Activated naive CD4-positive, alpha-beta T cell (primary cell): ENCODE measurements at regions not wholly inside any gene's neighbourhood (a gene's known extent, or its start where the extent isn't known, plus 50 kb on each side); places are given as distances from the start of the nearest gene placed in this dataset.

Source experiments
- DNase-seq, 4 experiments: peaks; one replicate each; lab custom pipeline; 2025; lab: John Stamatoyannopoulos, UW

DNA sequence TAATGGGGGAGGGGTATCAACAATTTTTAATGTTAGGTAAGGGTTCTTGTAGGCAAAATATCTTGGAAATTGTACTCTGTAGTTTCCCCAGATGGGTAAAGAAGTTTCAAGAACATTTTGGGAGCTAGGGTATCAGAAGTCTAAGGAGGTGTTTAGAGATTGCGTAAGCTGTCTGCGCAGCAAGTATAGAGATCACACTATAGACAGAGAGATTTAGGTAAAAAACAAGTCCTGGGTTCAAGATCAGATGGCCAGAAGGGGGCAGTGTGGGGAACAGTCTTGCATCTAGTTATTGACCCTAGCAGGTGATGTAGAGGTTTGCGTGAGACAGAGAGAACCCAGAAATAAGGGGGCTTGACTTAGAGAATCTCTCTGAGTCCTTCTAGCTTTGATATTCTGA, 80.8 kb downstream of the S1PR1 start:
- no peak for DNase-seq

DNA sequence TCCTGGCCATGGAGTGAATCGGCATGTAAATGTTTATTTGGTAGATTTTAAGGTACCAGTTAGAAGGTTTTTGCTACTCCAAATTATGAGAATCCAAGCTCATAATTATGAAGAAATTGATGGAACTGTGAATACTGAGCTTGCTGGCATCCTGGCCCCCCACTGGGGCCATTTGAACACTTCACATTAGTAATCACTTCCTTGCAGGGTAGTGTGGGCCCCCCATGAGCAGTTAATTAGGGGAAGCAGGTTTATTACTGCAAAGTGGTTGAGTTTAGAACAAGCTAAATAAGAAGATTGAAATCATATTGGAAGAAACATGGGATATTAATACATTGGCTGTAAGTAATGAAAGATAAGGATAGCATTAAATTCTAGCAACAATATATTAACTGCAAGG, 86.7 kb downstream of the S1PR1 start:
- no peak for DNase-seq

DNA sequence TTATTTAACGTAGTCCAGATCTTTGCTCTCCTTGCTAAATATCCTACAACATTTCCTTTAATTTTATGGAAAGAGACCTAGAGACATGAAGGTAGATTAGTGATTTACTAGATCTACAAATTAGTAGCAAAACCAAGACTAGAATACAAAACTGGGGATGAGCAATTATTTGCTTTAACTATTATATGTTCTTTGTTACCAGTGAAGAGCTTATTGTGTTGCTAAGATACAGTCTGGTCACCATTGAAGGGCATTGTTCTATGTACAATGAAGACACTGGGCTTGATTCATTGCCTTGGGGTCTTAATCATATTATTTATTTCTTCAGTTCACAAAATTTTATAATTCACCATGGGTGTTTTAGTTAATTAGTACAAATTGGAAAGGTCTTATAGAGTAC, 88.3 kb downstream of the S1PR1 start:
- no peak for DNase-seq

DNA sequence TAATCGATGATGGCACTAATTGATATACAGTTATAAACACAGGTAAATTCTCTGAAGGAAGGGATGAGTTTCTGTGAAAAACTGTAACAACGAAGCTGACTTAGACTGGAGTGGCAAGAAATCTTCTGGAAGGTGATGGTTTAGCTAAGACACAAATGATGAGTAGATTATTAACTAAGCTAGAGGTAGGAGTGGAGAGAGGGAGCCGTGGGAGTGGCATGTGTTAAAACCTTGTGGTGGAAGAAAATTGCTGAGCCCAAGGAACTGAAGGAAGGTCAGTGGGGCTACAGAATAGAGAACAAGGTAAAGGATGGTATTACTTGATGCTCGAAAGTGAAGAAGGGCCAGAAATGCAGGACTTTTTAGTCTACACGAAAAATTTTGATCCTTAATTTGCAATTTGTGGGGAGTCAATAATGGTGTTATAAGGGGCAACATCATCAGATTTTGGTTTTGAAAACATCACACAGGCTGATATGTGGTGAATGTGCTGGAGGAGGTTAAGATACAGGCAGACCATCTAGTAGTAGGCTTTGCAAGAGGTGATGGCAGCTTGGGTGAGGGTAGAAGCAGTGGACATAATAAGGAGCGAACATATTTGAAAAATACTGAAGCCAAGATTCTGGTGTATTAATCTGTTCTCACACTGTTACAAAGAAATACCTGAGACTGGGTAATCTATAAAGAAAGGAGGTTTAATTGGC, 93.8 kb downstream of the S1PR1 start:
- DNase-seq, result no peak

DNA sequence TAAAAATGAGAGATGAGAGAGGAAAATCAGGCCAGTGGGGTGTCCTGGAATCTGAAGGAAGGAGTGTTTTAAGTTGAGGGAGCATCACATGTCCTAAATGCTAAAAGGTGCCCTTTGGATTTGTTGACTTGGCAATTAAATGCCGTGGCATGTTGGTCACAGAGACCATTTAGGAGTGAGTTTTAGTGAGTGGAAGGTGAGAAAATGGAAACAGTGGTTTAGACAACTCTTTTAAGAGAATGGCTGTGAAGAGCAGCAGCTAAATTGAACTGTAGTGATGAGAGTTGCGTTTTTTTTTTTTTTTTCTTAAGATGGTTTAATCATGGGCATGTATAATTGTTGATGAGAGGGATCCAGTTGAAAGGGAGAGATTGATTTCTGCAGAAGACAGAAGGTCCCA, 95.0 kb downstream of the S1PR1 start:
- no peak for DNase-seq

DNA sequence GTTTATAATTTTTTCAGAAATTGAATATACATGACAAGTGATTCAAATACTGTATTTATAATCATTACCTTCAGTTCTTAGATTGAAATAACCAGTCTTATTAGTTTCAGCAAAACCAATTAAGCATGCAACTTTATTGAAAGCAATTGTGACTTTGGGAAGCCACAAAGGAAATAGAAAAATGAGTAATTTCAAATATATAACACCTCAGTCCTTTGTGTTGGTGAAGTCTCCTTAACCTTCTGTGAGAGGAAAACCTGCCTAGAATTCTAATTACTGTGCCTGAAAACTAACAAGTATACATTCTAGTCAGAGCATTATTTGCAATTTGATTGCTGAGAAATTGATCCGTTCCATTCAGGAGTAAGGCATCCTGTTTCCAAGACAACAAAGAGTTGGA, 95.8 kb downstream of the S1PR1 start:
- DNase-seq, result no peak

DNA sequence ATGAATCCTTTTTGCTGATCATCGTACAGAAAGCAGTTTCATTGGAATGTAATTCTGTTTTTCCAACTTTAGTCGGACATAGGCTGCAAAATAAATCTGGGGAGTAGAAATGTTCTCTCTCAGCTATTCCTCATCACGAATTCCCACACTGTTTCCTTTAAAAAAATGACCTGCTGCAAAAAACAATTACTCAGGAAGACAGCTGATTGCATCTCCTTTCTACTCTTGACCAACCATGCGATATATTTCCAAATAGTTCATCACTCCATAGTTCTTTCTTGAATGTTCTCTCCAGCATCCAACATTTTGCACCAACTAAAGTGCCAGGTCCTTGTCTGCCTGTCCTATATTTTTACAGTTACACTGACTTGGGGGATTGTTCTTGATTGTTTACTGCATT, 96.4 kb downstream of the S1PR1 start:
- no peak for DNase-seq

DNA sequence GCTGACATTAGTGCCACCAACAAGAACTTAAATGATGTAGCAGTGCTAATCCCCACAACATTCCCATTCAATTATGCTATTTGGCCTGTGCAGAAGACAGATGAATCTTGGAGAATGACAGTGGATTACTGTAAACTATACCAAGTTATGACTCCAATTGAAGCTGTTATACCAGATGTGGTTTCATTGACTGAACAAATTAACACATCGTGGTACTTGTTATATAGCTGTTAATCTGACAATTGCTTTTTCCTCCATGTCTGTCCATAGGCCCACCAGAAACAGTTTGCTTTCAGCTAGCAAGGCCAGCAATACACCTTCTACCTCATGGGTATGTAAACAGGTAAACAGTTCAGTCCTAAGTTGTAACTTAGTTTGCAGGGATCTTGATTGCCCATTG, 101.1 kb downstream of the S1PR1 start:
- DNase-seq, result no peak

DNA sequence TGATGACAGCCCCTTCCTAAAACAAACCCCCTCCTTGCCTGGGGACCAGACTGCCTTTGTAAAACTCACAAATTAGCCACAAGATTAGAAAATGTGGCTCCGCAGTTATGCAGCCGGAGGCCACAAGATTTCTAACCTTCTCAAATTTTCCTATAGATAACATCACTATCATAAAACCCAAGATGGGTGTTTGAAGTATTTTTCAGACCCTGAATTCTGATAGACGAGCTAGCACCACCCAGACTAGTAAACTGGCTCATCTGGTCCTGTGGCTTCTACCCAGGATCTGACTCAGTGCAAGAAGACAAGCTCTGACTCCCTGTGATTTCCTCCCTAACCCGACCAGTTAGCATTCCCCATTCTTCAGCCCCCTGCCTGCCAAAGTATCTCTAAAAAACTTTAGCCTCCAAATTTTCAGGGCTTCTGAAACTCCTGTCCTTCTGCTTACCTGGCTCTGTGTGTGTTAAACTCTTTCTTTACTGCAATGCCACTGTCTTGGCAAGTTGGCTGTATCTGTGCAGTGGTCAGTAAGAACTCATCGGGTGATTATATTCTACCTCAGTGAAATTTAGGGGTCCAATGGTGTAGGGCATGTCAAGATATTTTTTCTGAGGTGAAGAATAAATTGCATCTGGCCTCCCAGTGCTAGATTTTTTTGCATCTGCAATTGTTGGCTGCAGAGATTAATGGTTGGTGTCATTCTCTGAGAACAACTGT, 102.1 kb downstream of the S1PR1 start:
- no peak for DNase-seq

DNA sequence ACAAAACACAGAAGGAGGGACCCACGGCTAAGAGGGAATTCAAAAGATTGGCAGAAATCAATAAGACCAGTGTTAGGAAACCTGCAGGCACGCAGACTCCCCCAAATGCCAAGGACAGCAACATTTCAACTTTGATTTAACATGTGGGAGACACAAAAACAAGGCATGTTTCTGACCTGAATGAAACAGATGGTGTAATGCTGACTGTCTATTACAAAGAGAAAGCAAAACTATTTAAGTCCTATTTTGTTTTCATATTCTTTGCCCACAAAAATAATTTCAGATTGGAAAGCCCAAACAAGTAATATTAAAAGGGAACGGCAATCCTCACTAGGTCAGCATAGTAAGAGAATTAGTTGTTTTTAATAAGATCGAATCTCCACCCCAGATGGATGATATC, 107.9 kb downstream of the S1PR1 start:
- DNase-seq, result no peak

DNA sequence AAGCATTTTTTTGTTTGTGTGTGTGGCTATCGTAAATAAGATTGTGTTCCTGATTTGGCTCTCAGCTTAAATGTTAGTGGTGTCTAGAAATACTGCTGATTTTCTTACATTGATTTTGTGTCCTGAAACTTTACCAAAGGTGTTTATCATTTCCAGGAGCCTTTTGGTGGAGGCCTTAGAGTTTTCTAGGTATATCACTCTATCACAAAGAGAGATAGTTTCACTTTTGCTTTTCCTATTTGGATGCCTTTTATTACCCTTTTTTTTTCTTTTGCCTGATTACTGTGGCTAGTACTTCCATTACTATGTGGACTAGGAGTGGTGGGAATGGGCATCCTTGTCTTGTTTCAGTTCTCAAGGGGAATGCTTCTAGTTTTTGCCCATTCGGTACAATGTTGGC, 109.6 kb downstream of the S1PR1 start:
- DNase-seq, result no peak

DNA sequence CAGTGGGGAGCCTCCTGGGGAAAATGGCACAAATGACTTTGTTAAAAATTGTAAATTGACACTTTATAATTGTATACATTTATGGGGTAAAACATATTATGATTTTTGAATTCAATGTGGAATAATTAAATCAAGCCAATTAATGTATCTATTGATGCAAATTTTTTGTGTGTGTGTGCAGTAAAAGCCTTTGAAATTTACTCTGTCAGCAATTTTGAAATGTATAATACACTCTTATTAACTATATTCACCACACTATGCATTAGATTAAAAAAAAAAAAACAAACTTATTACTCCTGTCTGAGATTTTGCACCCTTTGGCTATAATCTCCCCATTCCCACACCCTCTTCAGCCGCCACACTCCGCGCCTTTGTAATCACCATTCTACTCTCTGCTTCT, 119.2 kb downstream of the S1PR1 start:
- DNase-seq, result no peak

DNA sequence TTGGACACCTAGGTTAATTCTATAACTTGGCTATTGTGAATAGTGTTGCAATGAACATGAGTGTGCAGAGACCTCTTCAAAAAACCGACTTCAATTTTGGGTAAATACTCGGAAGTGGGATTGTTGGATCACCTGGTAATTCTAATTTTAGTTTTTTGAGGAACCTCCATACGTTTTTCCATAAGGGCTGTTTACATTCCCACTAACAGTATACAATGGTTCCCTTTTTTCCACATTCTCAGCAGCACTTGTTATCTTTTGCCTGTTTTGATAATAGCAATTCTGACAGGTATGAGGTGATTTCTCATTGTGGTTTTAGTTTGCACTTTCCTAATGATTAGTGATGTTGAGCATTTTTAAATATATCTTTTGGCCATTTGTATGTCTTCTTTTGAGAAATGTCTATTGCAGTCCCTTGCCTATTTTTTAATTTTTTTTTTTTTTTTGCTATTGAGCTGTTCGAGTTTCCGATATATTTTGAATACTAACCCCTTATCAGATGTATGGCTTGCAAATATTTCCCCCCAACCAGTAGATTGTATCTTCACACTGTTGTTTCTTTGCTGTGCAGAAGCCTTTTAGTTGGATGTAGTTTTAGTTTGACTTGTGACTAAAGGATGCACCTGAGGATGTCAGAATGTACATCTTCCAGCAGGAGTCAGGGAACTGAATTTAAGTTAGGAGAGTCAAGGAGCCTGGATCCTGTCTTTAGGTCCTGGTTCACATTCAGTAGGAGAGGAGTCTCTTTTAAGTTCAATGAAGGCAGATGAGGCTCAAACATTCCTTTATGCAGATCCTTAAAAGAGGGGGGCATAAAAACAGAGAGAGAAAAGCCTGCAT, 120.0 kb downstream of the S1PR1 start:
- DNase-seq, result no peak

DNA sequence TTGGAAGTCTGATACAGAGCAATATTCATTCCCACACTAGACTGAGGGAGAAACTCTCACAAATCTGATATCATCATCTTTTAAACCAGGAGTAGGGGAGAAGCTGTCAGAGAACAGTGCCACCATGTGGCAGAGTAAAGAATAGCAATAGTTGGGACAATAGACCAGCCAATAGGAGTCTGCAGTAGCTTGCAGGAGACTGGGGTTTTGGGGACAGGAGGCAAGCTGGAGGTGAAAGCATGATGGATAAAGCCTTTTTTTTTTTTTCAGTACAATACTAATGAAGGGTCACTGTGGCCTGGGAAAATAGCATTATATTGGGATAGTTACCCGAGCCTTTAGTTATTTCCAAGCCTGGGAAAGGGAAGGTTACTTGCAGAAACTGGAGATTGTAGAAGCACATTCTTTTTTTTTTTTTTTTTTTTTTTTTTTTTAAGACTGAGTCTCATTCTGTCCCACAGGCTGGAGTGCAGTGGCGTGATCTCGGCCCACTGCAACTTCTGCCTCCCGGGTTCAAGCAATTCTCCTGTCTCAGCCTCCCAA, 120.7 kb downstream of the S1PR1 start:
- peak in 3 of 4 experiments; percentile 19 to 28 (median 21) for DNase-seq

DNA sequence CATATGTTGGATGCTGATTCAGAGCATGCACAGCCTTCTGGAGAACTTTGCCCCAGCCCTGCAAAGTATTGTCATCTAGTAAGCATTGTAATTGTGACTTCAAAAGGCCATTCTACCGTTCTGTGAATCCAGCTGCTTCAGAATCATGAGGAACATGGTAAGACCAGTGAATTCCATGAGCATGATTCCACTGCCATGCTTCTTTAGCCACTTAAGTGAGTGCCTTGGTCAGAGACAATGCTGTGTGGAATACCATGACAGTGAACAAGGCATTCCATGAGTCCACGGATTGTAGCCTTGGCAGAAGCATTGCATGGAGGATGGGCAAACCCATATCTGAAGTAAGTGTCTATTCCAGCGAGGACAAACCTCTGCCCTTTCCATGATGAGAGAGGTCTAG, 123.7 kb downstream of the S1PR1 start:
- DNase-seq, result no peak

DNA sequence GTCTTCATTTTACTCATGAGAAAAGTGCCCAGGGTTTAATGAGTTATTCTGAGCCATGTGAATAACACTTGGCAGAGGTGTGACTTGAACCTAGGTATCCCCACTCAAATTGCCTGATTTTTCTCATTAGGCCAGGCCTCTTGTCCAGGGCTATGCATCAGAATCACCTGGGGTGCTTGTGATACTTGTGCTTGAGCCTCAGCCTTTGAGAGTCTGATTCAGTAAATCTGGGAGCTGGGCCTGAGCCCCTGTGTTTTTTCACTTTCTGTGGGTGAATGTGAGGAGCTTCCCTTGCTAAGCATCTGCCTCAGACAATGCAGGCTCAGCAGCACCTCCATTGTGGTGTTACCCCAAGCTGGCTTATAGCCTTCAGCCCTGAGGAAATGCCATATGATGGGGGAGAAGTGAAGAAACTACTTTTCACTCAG, 127.1 kb downstream of the S1PR1 start:
- no peak for DNase-seq

DNA sequence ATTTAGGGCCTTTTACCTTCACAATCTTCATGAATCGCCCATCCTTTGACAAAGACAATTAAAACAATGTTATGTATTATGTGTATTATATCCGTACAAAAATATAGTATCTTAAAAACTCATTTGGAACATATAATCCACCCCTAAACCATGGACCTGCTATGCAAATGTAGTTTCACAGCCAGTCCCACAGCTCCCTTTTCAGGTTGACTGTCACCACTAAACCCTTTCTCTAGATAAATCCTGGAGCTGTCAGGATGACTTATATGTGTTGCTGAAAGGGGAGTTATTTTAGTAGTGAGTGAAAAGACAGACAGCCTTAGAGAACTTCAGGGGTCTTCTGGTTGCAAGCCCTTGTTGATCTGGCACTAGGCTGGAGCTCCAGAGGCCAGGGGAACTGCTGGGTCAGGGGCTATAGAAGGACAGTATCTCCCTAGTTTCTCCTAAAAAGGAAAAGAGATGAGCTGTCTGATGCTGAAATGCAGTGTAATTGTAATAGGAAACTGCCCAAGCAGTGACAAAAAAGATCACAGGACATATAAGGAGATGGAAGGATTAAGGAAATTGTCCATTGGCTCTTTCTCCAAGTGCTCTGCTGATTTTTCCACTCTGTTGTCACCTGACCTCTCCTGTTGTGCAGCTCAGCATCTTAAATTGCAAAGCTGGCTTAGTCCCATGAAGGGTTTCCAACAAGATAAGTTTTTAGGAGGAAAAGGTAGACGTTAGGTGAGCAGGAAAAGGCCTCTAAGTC, 127.7 kb downstream of the S1PR1 start:
- no peak for DNase-seq

DNA sequence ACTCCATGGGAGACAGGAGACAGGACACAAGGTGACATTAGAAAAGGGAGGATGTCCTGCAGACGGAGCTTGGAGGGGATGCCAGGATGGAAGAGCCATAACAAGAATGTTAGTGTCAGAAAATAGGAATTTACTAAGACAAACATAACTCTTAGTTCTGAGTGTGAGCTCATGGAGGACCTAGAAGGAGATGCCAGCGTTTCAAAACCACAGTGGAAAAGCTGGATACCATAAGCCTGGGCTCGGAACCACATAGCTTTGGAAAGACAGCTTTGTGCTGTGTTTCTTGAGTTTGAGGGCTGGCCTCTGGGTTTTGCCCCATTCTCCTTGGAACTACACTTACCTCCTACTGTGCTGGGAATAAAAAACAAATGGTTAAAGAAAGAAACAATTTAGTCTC, 128.4 kb downstream of the S1PR1 start:
- DNase-seq, result no peak

DNA sequence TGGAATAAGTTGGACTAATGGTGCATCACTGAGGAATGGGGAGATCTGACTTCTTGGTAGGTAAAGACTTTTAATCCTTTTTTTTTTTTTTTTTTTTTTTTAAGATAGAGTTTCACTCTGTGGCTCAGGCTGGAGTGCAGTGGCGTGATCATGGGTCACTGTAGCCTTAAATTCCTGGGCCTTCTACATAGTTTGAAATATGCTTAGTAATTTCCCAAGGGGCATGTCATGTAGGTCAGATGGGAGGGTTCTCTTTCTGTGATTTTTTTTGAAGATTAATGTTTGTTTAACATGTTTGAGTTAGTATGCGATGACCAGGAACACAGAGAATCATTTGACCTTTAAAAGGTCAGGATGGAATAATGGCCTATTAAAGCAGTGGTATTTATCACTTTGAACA, 129.1 kb downstream of the S1PR1 start:
- no peak for DNase-seq

DNA sequence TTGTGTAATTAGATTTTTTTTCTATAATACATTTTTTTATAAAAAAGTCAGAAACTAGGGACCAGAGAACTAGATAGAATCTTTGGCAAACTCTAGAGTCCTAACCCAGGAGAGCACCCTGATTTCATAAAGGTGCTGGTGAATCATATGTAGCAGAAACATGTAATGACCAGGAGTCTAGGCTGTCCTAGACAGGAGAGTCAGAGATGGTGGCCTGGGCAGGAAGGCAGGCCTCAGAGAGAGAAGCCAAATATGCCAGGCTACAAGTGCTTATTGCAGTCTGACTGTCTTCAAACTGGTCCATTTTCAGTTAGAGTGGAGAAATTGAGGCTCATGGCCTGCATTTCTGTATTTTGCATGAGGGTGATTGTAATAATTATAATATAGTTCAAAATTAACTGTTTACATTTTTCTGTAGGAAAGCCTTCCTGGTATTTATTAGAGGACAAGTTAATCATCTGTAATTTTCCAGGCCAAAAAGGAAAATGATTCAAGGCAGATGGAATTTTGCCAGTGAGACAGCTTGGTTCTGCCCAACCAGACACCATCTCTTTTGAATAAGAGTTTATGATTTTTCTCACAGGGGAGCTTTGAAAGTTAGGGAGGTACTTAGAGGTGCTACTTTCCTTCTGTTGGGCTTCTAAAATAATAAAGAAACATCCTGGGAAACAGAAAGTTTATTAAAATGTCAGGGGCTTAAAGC, 129.8 kb downstream of the S1PR1 start:
- no peak for DNase-seq

DNA sequence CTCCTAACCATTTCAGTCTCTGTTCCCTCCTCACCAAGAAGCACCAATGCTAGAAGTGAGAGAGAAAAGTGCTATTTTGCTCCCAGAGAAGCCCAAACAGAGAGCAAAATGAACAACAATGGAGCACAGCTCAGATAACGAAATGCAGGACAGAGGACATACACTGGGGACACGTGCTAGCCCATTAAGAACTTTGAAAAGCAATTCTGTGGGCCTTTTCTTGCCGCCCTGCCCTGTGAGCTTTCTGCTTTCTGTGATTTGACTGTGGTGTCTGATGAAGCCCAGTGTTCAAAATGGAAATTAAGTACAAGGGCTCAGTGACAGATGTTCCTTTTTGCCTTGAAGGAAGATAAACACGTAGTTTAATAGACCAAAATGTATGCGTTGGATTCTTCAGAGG, 130.8 kb downstream of the S1PR1 start:
- no peak for DNase-seq
